Neural progenitor cell (in vitro differentiated cells): ENCODE measurements at regions not wholly inside any gene's neighbourhood (a gene's known extent, or its start where the extent isn't known, plus 50 kb on each side); places are given as distances from the start of the nearest gene placed in this dataset.

Experiments
- DNase-seq: peaks from one replicate; pipeline ENCODE4 v3.0.0-alpha.2; 2016; ENCODE audit warnings: low spot score
- H2AFZ ChIP-seq: fragments of 200-600 bp; sonication (generic); replicated peaks from 2 replicates; pipeline ENCODE4 v1.6.1; 2016; ENCODE audit warnings: antibody characterized with exemption
- H3F3A ChIP-seq: fragments of 200-600 bp; sonication (generic); 2 replicates; pipeline ENCODE4 v1.6.1; 2016; ENCODE audit warnings: antibody characterized with exemption, low read depth
- H3K27ac ChIP-seq: fragments of 200-600 bp; sonication (generic); 2 replicates; pipeline ENCODE4 v1.5.1; 2016; ENCODE audit warnings: mild to moderate bottlenecking
- H3K27me3 ChIP-seq: fragments of 200-600 bp; sonication (generic); 2 replicates; pipeline ENCODE4 v1.6.1; 2016; ENCODE audit warnings: mild to moderate bottlenecking, moderate library complexity
- H3K36me3 ChIP-seq: fragments of 200-600 bp; sonication (generic); 2 replicates; pipeline ENCODE4 v1.5.1; 2016
- H3K4me1 ChIP-seq: fragments of 200-600 bp; sonication (generic); 2 replicates; pipeline ENCODE4 v1.6.1; 2016; ENCODE audit warnings: mixed run types
- H3K4me2 ChIP-seq: fragments of 200-600 bp; sonication (generic); 2 replicates; pipeline ENCODE4 v1.6.1; 2016
- H3K4me3 ChIP-seq: fragments of 200-600 bp; sonication (generic); 2 replicates; pipeline ENCODE4 v1.5.1; 2016
- H3K79me2 ChIP-seq: fragments of 200-600 bp; sonication (generic); 2 replicates; pipeline ENCODE4 v1.6.1; 2016; ENCODE audit warnings: low read depth
- H3K9ac ChIP-seq: fragments of 200-600 bp; sonication (generic); 2 replicates; pipeline ENCODE4 v1.6.1; 2016
- H3K9me3 ChIP-seq: fragments of 200-600 bp; sonication (generic); 2 replicates; pipeline ENCODE4 v1.5.1; 2016; ENCODE audit warnings: low read depth
- H4K20me1 ChIP-seq: fragments of 200-600 bp; sonication (generic); 2 replicates; pipeline ENCODE4 v1.6.1; 2016; ENCODE audit warnings: low read depth
- H3K27ac Mint-ChIP-seq: 3 replicates; pipeline ENCODE4 v1.8.0; 2021; ENCODE audit warnings: mixed read lengths
- H3K27me3 Mint-ChIP-seq: 2 replicates; pipeline ENCODE4 v1.8.0; 2022; ENCODE audit warnings: low read depth, mild to moderate bottlenecking, inconsistent platforms, moderate library complexity, mixed read lengths; ENCODE audit not compliant: insufficient read depth
- H3K36me3 Mint-ChIP-seq: 3 replicates; pipeline ENCODE4 v1.8.0; 2021; ENCODE audit warnings: mixed read lengths
- H3K4me1 Mint-ChIP-seq: 3 replicates; pipeline ENCODE4 v1.8.0; 2021; ENCODE audit warnings: mixed read lengths
- H3K4me3 Mint-ChIP-seq: 3 replicates; pipeline ENCODE4 v1.8.0; 2021; ENCODE audit warnings: mild to moderate bottlenecking, moderate library complexity, mixed read lengths
- H3K9me3 Mint-ChIP-seq: 3 replicates; pipeline ENCODE4 v1.8.0; 2020; ENCODE audit warnings: mixed read lengths
- CTCF ChIP-seq: fragments of 200-600 bp; sonication (generic); IDR thresholded peaks from 2 replicates; pipeline ENCODE4 v1.5.1; 2017; ENCODE audit warnings: antibody characterized with exemption, mild to moderate bottlenecking
- EZH2 ChIP-seq: fragments of 200-600 bp; sonication (generic); IDR thresholded peaks from 2 replicates; pipeline ENCODE4 v1.6.1; 2017; ENCODE audit warnings: antibody characterized with exemption, mild to moderate bottlenecking, moderate library complexity
- EZH2phosphoT487 ChIP-seq: fragments of 200-600 bp; sonication (generic); IDR thresholded peaks from 2 replicates; pipeline ENCODE4 v1.6.1; 2017; ENCODE audit warnings: antibody characterized with exemption

- H3K79me2 ChIP-seq = no peaks in the 10 kb centered on the region
- H3K9ac ChIP-seq = no peak overlapping the region
- H3K4me3 Mint-ChIP-seq = no peak overlapping the region
- DNase-seq = no peak
- H3K36me3 ChIP-seq = no peaks in the 10 kb centered on the region
- no peak overlapping the region for H3K27ac ChIP-seq
- H3K27ac Mint-ChIP-seq = no peak overlapping the region
- H3F3A ChIP-seq = no peaks in the 10 kb centered on the region
- no peak overlapping the region for H3K4me3 ChIP-seq
- peaks cover 3% of the 10 kb centered on the region for H3K9me3 Mint-ChIP-seq
- H3K9me3 ChIP-seq = no peaks in the 10 kb centered on the region
- no peak overlapping the region for H2AFZ ChIP-seq
- H3K27me3 Mint-ChIP-seq = peaks cover 13% of the 10 kb centered on the region
- H3K4me2 ChIP-seq = no peak overlapping the region
- TF ChIP-seq EZH2phosphoT487 (no peak), CTCF (no peak), EZH2 (no peak)
- H3K4me1 Mint-ChIP-seq = peaks cover 45% of the 10 kb centered on the region
- peaks cover 4% of the 10 kb centered on the region for H3K4me1 ChIP-seq
- H3K36me3 Mint-ChIP-seq = no peaks in the 10 kb centered on the region
- no peaks in the 10 kb centered on the region for H3K27me3 ChIP-seq
- H4K20me1 ChIP-seq = no peaks in the 10 kb centered on the region
Measured at GRCh38 chr18:78305789-78306188, 673.8 kb upstream of the SALL3 start.

- no peak overlapping the region for H3K4me3 Mint-ChIP-seq
- no peaks in the 10 kb centered on the region for H3K36me3 ChIP-seq
- peaks cover 6% of the 10 kb centered on the region for H3K9me3 Mint-ChIP-seq
- H3K36me3 Mint-ChIP-seq = no peaks in the 10 kb centered on the region
- no peaks in the 10 kb centered on the region for H3K27me3 ChIP-seq
- no peaks in the 10 kb centered on the region for H3K79me2 ChIP-seq
- no peaks in the 10 kb centered on the region for H3F3A ChIP-seq
- DNase-seq = no peak
- no peak overlapping the region for H3K27ac Mint-ChIP-seq
- peaks cover 33% of the 10 kb centered on the region for H3K4me1 Mint-ChIP-seq
- no peaks in the 10 kb centered on the region for H3K9me3 ChIP-seq
- peaks cover 4% of the 10 kb centered on the region for H3K4me1 ChIP-seq
- TF ChIP-seq EZH2 (no peak), EZH2phosphoT487 (no peak), CTCF (no peak)
- H2AFZ ChIP-seq = no peak overlapping the region
- no peak overlapping the region for H3K4me2 ChIP-seq
- no peak overlapping the region for H3K27ac ChIP-seq
- H3K27me3 Mint-ChIP-seq = peaks cover 13% of the 10 kb centered on the region
- no peaks in the 10 kb centered on the region for H4K20me1 ChIP-seq
- H3K4me3 ChIP-seq = no peak overlapping the region
- no peak overlapping the region for H3K9ac ChIP-seq
Measured at GRCh38 chr18:78309307-78309706, 670.3 kb upstream of the SALL3 start.

- H3K4me1 ChIP-seq = peaks cover 4% of the 10 kb centered on the region
- Mint-ChIP-seq H3K27ac (peak overlapping the region; percentile 46), H3K4me1 (peaks cover 30% of the 10 kb centered on the region), H3K36me3 (no peaks in the 10 kb centered on the region), H3K9me3 (peaks cover 7% of the 10 kb centered on the region), H3K4me3 (no peak overlapping the region), H3K27me3 (peaks cover 9% of the 10 kb centered on the region)
- no peak overlapping the region for H3K4me3 ChIP-seq
- H3K9ac ChIP-seq = no peak overlapping the region
- no peak overlapping the region for H3K27ac ChIP-seq
- no peak overlapping the region for H3K4me2 ChIP-seq
- no peak for TF ChIP-seq EZH2
- TF ChIP-seq EZH2phosphoT487 = no peak
- TF ChIP-seq CTCF = no peak
- no peaks in the 10 kb centered on the region for H3K9me3 ChIP-seq
- H4K20me1 ChIP-seq = no peaks in the 10 kb centered on the region
- H2AFZ ChIP-seq = peak overlapping the region; percentile 21
- no peaks in the 10 kb centered on the region for H3K27me3 ChIP-seq
- no peaks in the 10 kb centered on the region for H3K79me2 ChIP-seq
- DNase-seq = peak; percentile 37
- no peaks in the 10 kb centered on the region for H3K36me3 ChIP-seq
- H3F3A ChIP-seq = no peaks in the 10 kb centered on the region
Measured at GRCh38 chr18:78309924-78310323, 669.7 kb upstream of the SALL3 start.

GRCh38 chr18:78319264-78319663 is 660.4 kb upstream of the SALL3 start:
- no peaks in the 10 kb centered on the region for H3K27me3 ChIP-seq
- H3K79me2 ChIP-seq = no peaks in the 10 kb centered on the region
- TF ChIP-seq EZH2phosphoT487 = no peak
- no peak for TF ChIP-seq EZH2
- TF ChIP-seq CTCF = no peak
- no peaks in the 10 kb centered on the region for H3F3A ChIP-seq
- Mint-ChIP-seq H3K9me3 (peaks cover 2% of the 10 kb centered on the region), H3K27me3 (peaks cover 2% of the 10 kb centered on the region), H3K4me1 (peaks cover 15% of the 10 kb centered on the region), H3K36me3 (no peaks in the 10 kb centered on the region), H3K4me3 (no peak overlapping the region), H3K27ac (no peak overlapping the region)
- H3K9ac ChIP-seq = no peak overlapping the region
- no peaks in the 10 kb centered on the region for H4K20me1 ChIP-seq
- no peaks in the 10 kb centered on the region for H3K36me3 ChIP-seq
- no peaks in the 10 kb centered on the region for H3K4me1 ChIP-seq
- H3K4me3 ChIP-seq = no peak overlapping the region
- DNase-seq = no peak
- no peak overlapping the region for H3K27ac ChIP-seq
- no peak overlapping the region for H2AFZ ChIP-seq
- no peak overlapping the region for H3K4me2 ChIP-seq
- H3K9me3 ChIP-seq = no peaks in the 10 kb centered on the region
